Liver (tissue), 8 donors: ENCODE measurements at regions not wholly inside any gene's neighbourhood (a gene's known extent, or its start where the extent isn't known, plus 50 kb on each side); places are given as distances from the start of the nearest gene placed in this dataset.
"Not testable (repeated sequence)": the region's sequence is repeated elsewhere in the genome, so short reads cannot be mapped to it uniquely, and the experiment has no call there.

Source experiments
- DNase-seq: peaks from one replicate; pipeline ENCODE4 v3.0.0-alpha.2; 2017; ENCODE audit warnings: low spot score
- H3K27ac ChIP-seq, 2 donors: one replicate each; pipeline ENCODE4 v1.7.0; 2013; ENCODE audit warnings: inconsistent platforms in 2 of 2, low read length in 2 of 2, control low read depth in 1 of 2, low read depth in 1 of 2, mild to moderate bottlenecking in 1 of 2
- H3K27me3 ChIP-seq, 4 donors: one replicate each; pipeline versions ENCODE4 v1.6.1 to v1.7.0; 2013; ENCODE audit warnings: low read length in 3 of 4, inconsistent platforms in 1 of 4, mild to moderate bottlenecking in 1 of 4, moderate library complexity in 1 of 4; ENCODE audit not compliant: control insufficient read depth in 4 of 4, insufficient read depth in 4 of 4
- H3K36me3 ChIP-seq, 4 donors: one replicate each; pipeline versions ENCODE4 v1.6.1 to v1.7.0; 2013; ENCODE audit warnings: low read length in 3 of 4, mild to moderate bottlenecking in 3 of 4, low read depth in 1 of 4, moderate library complexity in 1 of 4; ENCODE audit not compliant: control insufficient read depth in 4 of 4, insufficient read depth in 3 of 4
- H3K4me1 ChIP-seq, 4 donors: one replicate each; pipeline versions ENCODE4 v1.6.1 to v1.7.0; 2013; ENCODE audit warnings: low read length in 3 of 4, mild to moderate bottlenecking in 3 of 4, moderate library complexity in 1 of 4; ENCODE audit not compliant: control insufficient read depth in 4 of 4, insufficient read depth in 4 of 4
- H3K4me3 ChIP-seq, 3 donors: one replicate each; pipeline versions ENCODE4 v1.6.1 to v1.7.0; 2013; ENCODE audit warnings: low read length in 3 of 3, control low read depth in 1 of 3, low read depth in 1 of 3, mild to moderate bottlenecking in 1 of 3
- H3K9ac ChIP-seq, 2 donors: one replicate each; pipeline ENCODE4 v1.7.0; 2013; ENCODE audit warnings: low read length in 2 of 2, mild to moderate bottlenecking in 2 of 2, moderate library complexity in 2 of 2, control low read depth in 1 of 2, low read depth in 1 of 2
- H3K9me3 ChIP-seq, 4 donors: one replicate each; pipeline versions ENCODE4 v1.6.1 to v1.7.0; 2013; ENCODE audit warnings: low read length in 3 of 4; ENCODE audit not compliant: control insufficient read depth in 4 of 4
- EGR1 ChIP-seq, 2 donors: IDR thresholded peaks; 2 replicates each; pipeline ENCODE4 v1.6.1; 2016 to 2018; ENCODE audit warnings: antibody characterized with exemption in 2 of 2, low read depth in 2 of 2
- FOXA1 ChIP-seq: IDR thresholded peaks from 2 replicates; pipeline ENCODE4 v1.6.1; 2016; ENCODE audit warnings: antibody characterized with exemption
- GABPA ChIP-seq, 2 donors: IDR thresholded peaks in 1 of 2; conservative IDR thresholded peaks in 1 of 2; 2 replicates each; pipeline ENCODE4 v1.6.1; 2016; ENCODE audit warnings: antibody characterized with exemption in 2 of 2, mild to moderate bottlenecking in 1 of 2, moderate library complexity in 1 of 2
- HNF4A ChIP-seq, 2 donors: conservative IDR thresholded peaks; 2 replicates each; pipeline ENCODE4 v1.6.1; 2016; ENCODE audit warnings: antibody characterized with exemption in 2 of 2, mild to moderate bottlenecking in 2 of 2
- HNF4G ChIP-seq: IDR thresholded peaks from 2 replicates; pipeline ENCODE4 v1.6.1; 2016; ENCODE audit warnings: antibody characterized with exemption
- JUND ChIP-seq, 2 donors: IDR thresholded peaks; 2 replicates each; pipeline ENCODE4 v1.6.1; 2016; ENCODE audit warnings: antibody characterized with exemption in 2 of 2
- MAX ChIP-seq: IDR thresholded peaks from 2 replicates; pipeline ENCODE4 v1.6.1; 2016; ENCODE audit warnings: antibody characterized with exemption
- NR2F2 ChIP-seq: IDR thresholded peaks from 2 replicates; pipeline ENCODE4 v1.6.1; 2016; ENCODE audit warnings: antibody characterized with exemption
- RAD21 ChIP-seq, 2 donors: IDR thresholded peaks; 2 replicates each; pipeline ENCODE4 v1.6.1; 2016; ENCODE audit warnings: antibody characterized with exemption in 2 of 2, mild to moderate bottlenecking in 2 of 2
- REST ChIP-seq: IDR thresholded peaks from 2 replicates; pipeline ENCODE4 v1.6.1; 2016; ENCODE audit warnings: antibody characterized with exemption, mild to moderate bottlenecking
- RXRA ChIP-seq, 2 donors: IDR thresholded peaks; 2 replicates each; pipeline ENCODE4 v1.6.1; 2017 to 2018; ENCODE audit warnings: antibody characterized with exemption in 2 of 2, mild to moderate bottlenecking in 1 of 2
- SP1 ChIP-seq: IDR thresholded peaks from 2 replicates; pipeline ENCODE4 v1.6.1; 2018; ENCODE audit warnings: antibody characterized with exemption, mild to moderate bottlenecking
- YY1 ChIP-seq: IDR thresholded peaks from 2 replicates; pipeline ENCODE4 v1.6.1; 2016; ENCODE audit warnings: antibody characterized with exemption, mild to moderate bottlenecking
- WGBS: extraction: QIAGEN DNeasy Blood & Tissue Kit; methylation state at CpG from one replicate; pipeline ENCODE4 v1.1.7; 2013; 5-methylcytosine and 5-hydroxymethylcytosine counted together
- TF ChIP-seq, protein P1 (sequence below): fragments of 150-350 bp; IDR thresholded peaks from 2 replicates; pipeline ENCODE4 v1.5.1; 2017; ENCODE audit warnings: improper control_type of control experiment, low read depth, low read length; ENCODE audit not compliant: missing input control
- TF ChIP-seq, protein P2 (sequence below): IDR thresholded peaks from 2 replicates; pipeline ENCODE4 v1.6.1; 2016; ENCODE audit warnings: antibody characterized with exemption
- TF ChIP-seq, protein P3 (sequence below): IDR thresholded peaks from 2 replicates; pipeline ENCODE4 v1.6.1; 2016; ENCODE audit warnings: antibody characterized with exemption
- donor health status: healthy.
- donor health status: healthy.
- donor health status: healthy.
- donor health status: healthy.
- donor health status: healthy.

DNA sequence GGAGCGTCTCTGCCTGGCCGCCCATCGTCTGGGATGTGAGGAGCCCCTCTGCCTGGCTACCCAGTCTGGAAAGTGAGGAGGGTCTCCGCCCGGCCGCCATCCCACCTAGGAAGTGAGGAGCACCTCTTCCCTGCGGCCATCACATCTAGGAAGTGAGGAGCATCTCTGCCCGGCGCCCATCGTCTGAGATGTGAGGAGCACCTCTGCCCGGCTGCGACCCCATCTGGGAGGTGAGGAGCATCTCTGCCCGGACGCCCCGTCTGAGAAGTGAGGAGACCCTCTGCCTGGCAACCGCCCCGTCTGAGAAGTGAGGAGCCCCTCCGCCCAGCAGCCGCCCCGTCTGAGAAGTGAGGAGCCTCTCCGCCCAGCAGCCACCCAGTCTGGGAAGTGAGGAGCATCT is 84.5 kb downstream of the IDS start:
- WGBS: 96% methylated on average over 14 of the region's 21 CpGs
- H3K9me3 ChIP-seq, H3K36me3 ChIP-seq, H3K4me1 ChIP-seq, H3K4me3 ChIP-seq, DNase-seq, H3K9ac ChIP-seq, H3K27me3 ChIP-seq, H3K27ac ChIP-seq: not testable (repeated sequence)

DNA sequence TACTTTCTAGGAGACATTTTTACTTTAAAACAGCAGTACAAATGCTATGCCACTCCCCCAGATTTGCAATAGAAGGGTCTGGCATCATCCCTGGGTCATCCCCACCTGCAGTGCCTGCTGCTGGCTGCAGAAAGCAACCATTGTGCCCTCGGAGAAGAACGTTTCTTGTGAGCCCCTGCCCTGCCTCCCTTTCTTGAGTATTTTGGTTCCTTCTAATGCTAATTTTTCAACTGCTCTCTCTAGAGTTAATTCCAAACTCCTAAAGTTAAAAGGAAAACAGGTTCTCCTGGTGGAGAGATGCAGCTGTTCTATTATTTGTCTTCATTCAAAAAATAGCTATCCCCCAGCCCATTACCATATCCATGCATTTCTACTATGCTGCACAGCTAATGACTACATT is 107.1 kb downstream of the IDS start:
- H3K27ac ChIP-seq: no peak overlapping the region
- H3K4me3 ChIP-seq: no peak overlapping the region
- H3K9ac ChIP-seq: no peak overlapping the region
- no peaks in the 10 kb centered on the region for H3K4me1 ChIP-seq
- WGBS: 35% methylated on average over 2 of the region's 2 CpGs
- no peak for TF ChIP-seq SP1
- TF ChIP-seq, protein P1, sequence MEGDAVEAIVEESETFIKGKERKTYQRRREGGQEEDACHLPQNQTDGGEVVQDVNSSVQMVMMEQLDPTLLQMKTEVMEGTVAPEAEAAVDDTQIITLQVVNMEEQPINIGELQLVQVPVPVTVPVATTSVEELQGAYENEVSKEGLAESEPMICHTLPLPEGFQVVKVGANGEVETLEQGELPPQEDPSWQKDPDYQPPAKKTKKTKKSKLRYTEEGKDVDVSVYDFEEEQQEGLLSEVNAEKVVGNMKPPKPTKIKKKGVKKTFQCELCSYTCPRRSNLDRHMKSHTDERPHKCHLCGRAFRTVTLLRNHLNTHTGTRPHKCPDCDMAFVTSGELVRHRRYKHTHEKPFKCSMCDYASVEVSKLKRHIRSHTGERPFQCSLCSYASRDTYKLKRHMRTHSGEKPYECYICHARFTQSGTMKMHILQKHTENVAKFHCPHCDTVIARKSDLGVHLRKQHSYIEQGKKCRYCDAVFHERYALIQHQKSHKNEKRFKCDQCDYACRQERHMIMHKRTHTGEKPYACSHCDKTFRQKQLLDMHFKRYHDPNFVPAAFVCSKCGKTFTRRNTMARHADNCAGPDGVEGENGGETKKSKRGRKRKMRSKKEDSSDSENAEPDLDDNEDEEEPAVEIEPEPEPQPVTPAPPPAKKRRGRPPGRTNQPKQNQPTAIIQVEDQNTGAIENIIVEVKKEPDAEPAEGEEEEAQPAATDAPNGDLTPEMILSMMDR: no peak
- TF ChIP-seq JUND (IDR thresholded peaks at IDR 0.05): no peak
- no peak for TF ChIP-seq MAX
- no peak for TF ChIP-seq EGR1 (IDR thresholded peaks at IDR 0.05; ENCODE audit: low read depth in 2 of 2)
- no peak for TF ChIP-seq RXRA (IDR thresholded peaks at IDR 0.05)
- TF ChIP-seq, protein P2, sequence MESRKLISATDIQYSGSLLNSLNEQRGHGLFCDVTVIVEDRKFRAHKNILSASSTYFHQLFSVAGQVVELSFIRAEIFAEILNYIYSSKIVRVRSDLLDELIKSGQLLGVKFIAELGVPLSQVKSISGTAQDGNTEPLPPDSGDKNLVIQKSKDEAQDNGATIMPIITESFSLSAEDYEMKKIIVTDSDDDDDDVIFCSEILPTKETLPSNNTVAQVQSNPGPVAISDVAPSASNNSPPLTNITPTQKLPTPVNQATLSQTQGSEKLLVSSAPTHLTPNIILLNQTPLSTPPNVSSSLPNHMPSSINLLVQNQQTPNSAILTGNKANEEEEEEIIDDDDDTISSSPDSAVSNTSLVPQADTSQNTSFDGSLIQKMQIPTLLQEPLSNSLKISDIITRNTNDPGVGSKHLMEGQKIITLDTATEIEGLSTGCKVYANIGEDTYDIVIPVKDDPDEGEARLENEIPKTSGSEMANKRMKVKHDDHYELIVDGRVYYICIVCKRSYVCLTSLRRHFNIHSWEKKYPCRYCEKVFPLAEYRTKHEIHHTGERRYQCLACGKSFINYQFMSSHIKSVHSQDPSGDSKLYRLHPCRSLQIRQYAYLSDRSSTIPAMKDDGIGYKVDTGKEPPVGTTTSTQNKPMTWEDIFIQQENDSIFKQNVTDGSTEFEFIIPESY: no peak
- H3K36me3 ChIP-seq: no peaks in the 10 kb centered on the region
- no peaks in the 10 kb centered on the region for H3K9me3 ChIP-seq
- no peak for DNase-seq
- no peaks in the 10 kb centered on the region for H3K27me3 ChIP-seq

GRCh38 chrX:149392921-149393320 is 112.2 kb downstream of the IDS start:
- no peak for DNase-seq
- Histone ChIP-seq H3K27me3 (no peaks in the 10 kb centered on the region), H3K4me1 (no peaks in the 10 kb centered on the region), H3K4me3 (no peak overlapping the region), H3K9ac (no peak overlapping the region), H3K36me3 (no peaks in the 10 kb centered on the region), H3K9me3 (no peaks in the 10 kb centered on the region), H3K27ac (no peak overlapping the region)
- TF ChIP-seq YY1 (no peak), REST (no peak), RXRA (IDR thresholded peaks at IDR 0.05) (no peak), MAX (no peak), HNF4A (conservative IDR thresholded peaks at IDR 0.05) (no peak), SP1 (no peak), NR2F2 (no peak), FOXA1 (no peak), GABPA (IDR thresholded peaks at IDR 0.05 in 1 of 2, conservative IDR thresholded peaks at IDR 0.05 in 1 of 2) (no peak), EGR1 (IDR thresholded peaks at IDR 0.05; ENCODE audit: low read depth in 2 of 2) (no peak), HNF4G (no peak), RAD21 (IDR thresholded peaks at IDR 0.05) (no peak)
- TF ChIP-seq, protein P3, sequence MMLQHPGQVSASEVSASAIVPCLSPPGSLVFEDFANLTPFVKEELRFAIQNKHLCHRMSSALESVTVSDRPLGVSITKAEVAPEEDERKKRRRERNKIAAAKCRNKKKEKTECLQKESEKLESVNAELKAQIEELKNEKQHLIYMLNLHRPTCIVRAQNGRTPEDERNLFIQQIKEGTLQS: no peak
- TF ChIP-seq, protein P1: no peak
